Smooth muscle cell (in vitro differentiated cells): ENCODE measurements at regions not wholly inside any gene's neighbourhood (a gene's known extent, or its start where the extent isn't known, plus 50 kb on each side); places are given as distances from the start of the nearest gene placed in this dataset.
"Not testable (repeated sequence)": the region's sequence is repeated elsewhere in the genome, so short reads cannot be mapped to it uniquely, and the experiment has no call there.

Experiments
- DNase-seq: peaks from one replicate; lab custom pipeline; 2025; ENCODE audit not compliant: unreplicated experiment; lab: John Stamatoyannopoulos, UW
- H2AFZ ChIP-seq: fragments of 200-600 bp; sonication (generic); 2 replicates; pipeline ENCODE4 v1.6.0; 2016; ENCODE audit warnings: antibody characterized with exemption, low read depth, mild to moderate bottlenecking
- H3F3A ChIP-seq: fragments of 200-600 bp; sonication (generic); 2 replicates; pipeline ENCODE4 v1.6.0; 2017; ENCODE audit warnings: antibody characterized with exemption, low read depth
- H3K27ac ChIP-seq: fragments of 200-600 bp; sonication (generic); 2 replicates; pipeline ENCODE4 v1.5.1; 2016; ENCODE audit warnings: low read depth, mild to moderate bottlenecking
- H3K27me3 ChIP-seq: fragments of 200-600 bp; sonication (generic); 2 replicates; pipeline ENCODE4 v1.6.1; 2016; ENCODE audit warnings: low read depth, mild to moderate bottlenecking
- H3K36me3 ChIP-seq: fragments of 200-600 bp; sonication (generic); 2 replicates; pipeline ENCODE4 v1.5.1; 2016; ENCODE audit warnings: low read depth
- H3K4me1 ChIP-seq: fragments of 200-600 bp; sonication (generic); 2 replicates; pipeline ENCODE4 v1.5.1; 2016; ENCODE audit warnings: low read depth
- H3K4me2 ChIP-seq: fragments of 200-600 bp; sonication (generic); 2 replicates; pipeline ENCODE4 v1.6.0; 2016; ENCODE audit warnings: mild to moderate bottlenecking
- H3K4me3 ChIP-seq: fragments of 200-600 bp; sonication (generic); 2 replicates; pipeline ENCODE4 v1.5.1; 2016; ENCODE audit warnings: mild to moderate bottlenecking
- H3K79me2 ChIP-seq: fragments of 200-600 bp; sonication (generic); 2 replicates; pipeline ENCODE4 v1.6.0; 2016; ENCODE audit warnings: low read depth, mild to moderate bottlenecking
- H3K9ac ChIP-seq: fragments of 200-600 bp; sonication (generic); 2 replicates; pipeline ENCODE4 v1.6.0; 2016; ENCODE audit warnings: low read depth
- H3K9me3 ChIP-seq: fragments of 200-600 bp; sonication (generic); replicated peaks from 2 replicates; pipeline ENCODE4 v1.5.1; 2016; ENCODE audit warnings: low read depth
- H4K20me1 ChIP-seq: fragments of 200-600 bp; sonication (generic); 2 replicates; pipeline ENCODE4 v1.6.0; 2016; ENCODE audit warnings: low read depth
- WGBS: methylation state at CpG from one replicate; pipeline ENCODE4 v1.1.7; 2016; ENCODE audit warnings: low lambda C conversion rate; 5-methylcytosine and 5-hydroxymethylcytosine counted together
- TF ChIP-seq, protein P1 (sequence below): fragments of 200-600 bp; sonication (generic); IDR thresholded peaks from 2 replicates; pipeline ENCODE4 v1.5.1; 2017; ENCODE audit warnings: borderline replicate concordance, mild to moderate bottlenecking, antibody characterized with exemption; ENCODE audit not compliant: insufficient read depth, poor library complexity, severe bottlenecking

DNA sequence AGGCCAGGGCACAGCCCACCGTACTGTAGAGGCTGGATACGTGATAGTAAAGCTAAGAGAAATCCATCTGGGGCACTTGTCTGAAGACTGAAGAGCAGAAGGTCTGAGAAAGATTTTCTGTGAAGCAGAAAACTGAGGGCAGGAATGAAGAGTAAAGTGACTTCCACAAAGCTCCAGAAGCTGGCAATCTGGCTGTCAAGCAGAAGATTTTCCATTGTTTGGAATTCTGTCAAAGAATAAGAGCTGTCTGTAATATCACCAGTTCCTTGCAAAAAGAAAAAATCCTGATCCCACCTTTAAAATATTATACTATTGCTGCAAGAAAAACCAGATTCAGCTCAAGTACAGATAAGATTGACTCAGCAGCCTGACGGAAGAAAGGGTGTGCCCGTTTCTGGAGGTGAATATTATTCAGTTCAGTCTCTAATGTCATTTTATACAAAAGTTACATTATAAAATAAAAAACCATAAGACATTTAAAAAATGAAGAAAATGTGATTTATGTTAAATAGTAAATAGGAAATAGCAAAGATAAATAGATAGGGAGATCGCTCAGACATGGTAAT lies 550.4 kb upstream of the SGO1 start:
- WGBS, result 77% methylated on average over 5 of the region's 5 CpGs

DNA sequence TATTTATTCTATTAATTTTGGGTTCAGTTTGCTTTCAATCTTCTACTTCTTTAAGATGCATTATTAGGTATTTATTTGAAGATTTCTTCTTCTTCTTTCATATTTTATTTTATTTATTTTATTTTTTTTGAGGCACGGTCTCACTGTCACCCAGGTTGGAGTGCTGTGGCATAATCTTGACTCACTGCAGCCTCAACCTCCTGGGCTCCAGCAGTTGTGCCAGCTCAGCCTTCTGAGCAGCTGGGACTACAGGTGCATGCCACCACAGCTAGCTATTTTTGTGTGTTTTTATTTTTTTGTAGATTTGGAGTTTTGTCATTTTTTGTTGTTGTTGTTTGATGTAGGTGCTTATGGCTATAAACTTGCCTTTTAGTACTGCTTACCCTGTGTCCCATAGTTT lies 543.2 kb upstream of the SGO1 start:
- no peaks in the 10 kb centered on the region for H3K36me3 ChIP-seq
- DNase-seq, result no peak
- H3K27ac ChIP-seq, result no peak overlapping the region
- H3K9me3 ChIP-seq, result no peaks in the 10 kb centered on the region
- H3K4me3 ChIP-seq, result no peak overlapping the region
- no peaks in the 10 kb centered on the region for H3K79me2 ChIP-seq
- TF ChIP-seq, protein P1, sequence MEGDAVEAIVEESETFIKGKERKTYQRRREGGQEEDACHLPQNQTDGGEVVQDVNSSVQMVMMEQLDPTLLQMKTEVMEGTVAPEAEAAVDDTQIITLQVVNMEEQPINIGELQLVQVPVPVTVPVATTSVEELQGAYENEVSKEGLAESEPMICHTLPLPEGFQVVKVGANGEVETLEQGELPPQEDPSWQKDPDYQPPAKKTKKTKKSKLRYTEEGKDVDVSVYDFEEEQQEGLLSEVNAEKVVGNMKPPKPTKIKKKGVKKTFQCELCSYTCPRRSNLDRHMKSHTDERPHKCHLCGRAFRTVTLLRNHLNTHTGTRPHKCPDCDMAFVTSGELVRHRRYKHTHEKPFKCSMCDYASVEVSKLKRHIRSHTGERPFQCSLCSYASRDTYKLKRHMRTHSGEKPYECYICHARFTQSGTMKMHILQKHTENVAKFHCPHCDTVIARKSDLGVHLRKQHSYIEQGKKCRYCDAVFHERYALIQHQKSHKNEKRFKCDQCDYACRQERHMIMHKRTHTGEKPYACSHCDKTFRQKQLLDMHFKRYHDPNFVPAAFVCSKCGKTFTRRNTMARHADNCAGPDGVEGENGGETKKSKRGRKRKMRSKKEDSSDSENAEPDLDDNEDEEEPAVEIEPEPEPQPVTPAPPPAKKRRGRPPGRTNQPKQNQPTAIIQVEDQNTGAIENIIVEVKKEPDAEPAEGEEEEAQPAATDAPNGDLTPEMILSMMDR, result no peak
- no peaks in the 10 kb centered on the region for H3F3A ChIP-seq
- no peak overlapping the region for H2AFZ ChIP-seq
- H3K4me2 ChIP-seq, result no peak overlapping the region
- H3K4me1 ChIP-seq, result no peaks in the 10 kb centered on the region
- H3K9ac ChIP-seq, result no peak overlapping the region
- H4K20me1 ChIP-seq, result no peaks in the 10 kb centered on the region
- no peaks in the 10 kb centered on the region for H3K27me3 ChIP-seq
- WGBS, result 94% methylated on average over 1 of the region's 1 CpG

More for the DNA sequence above, 550.4 kb upstream of the SGO1 start:
- Histone ChIP-seq H4K20me1 (no peaks in the 10 kb centered on the region), H3F3A (no peaks in the 10 kb centered on the region), H3K9ac (no peak overlapping the region), H3K27me3 (no peaks in the 10 kb centered on the region), H3K36me3 (no peaks in the 10 kb centered on the region), H3K4me3 (no peak overlapping the region), H3K4me2 (no peak overlapping the region), H2AFZ (no peak overlapping the region), H3K79me2 (no peaks in the 10 kb centered on the region), H3K4me1 (peaks cover under 1% of the 10 kb centered on the region), H3K27ac (no peak overlapping the region), H3K9me3 (no peaks in the 10 kb centered on the region)
- TF ChIP-seq, protein P1, result no peak
- DNase-seq, result no peak

DNA sequence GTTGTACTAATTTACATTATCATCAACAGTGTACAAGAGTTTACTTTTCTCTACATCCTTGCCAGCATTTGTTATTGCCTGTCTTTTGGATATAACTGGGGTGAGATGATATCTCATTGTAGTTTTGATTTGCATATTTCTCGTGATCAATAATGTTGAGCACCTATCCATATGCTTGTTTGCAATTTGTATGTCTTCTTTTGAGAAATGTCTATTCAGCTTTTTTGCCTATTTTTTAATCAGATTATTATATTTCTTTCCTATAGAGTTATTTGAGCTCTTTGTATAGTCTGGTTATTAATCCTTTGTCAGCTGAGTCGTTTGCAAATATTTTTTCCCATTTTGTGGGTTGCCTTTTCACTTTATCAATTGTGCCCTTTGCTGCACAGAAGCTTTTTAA lies 540.8 kb upstream of the SGO1 start:
- Histone ChIP-seq H3K4me1 (no peaks in the 10 kb centered on the region), H3K4me2 (no peak overlapping the region), H3F3A (no peaks in the 10 kb centered on the region), H4K20me1 (no peaks in the 10 kb centered on the region), H3K4me3 (no peak overlapping the region), H3K9me3 (no peaks in the 10 kb centered on the region), H3K27ac (no peak overlapping the region), H3K79me2 (no peaks in the 10 kb centered on the region), H3K36me3 (no peaks in the 10 kb centered on the region), H3K27me3 (no peaks in the 10 kb centered on the region), H2AFZ (no peak overlapping the region), H3K9ac (no peak overlapping the region)
- 86% methylated on average over 2 of the region's 2 CpGs for WGBS
- TF ChIP-seq, protein P1, result no peak
- DNase-seq, result no peak

DNA sequence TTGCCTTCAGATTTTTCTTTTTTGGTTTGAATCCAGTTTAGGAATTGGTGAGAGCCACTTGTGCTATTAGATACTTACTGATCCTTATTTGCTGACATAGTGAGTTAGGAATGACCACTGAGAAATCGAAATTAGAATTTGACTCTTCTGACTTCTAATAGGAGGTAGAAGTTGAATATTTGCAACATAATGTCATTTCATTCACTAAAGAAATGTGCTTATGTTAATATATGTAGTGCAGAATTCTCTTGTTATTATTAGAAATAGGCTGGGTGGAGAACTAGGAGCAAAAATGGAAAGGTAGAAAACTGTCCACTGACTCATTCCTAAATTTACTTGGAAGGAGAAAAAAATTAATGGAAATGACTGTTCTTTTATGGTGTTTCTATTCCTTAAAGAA lies 538.2 kb upstream of the SGO1 start:
- H2AFZ ChIP-seq, result no peak overlapping the region
- H3K9me3 ChIP-seq, result no peaks in the 10 kb centered on the region
- no peaks in the 10 kb centered on the region for H3F3A ChIP-seq
- no peaks in the 10 kb centered on the region for H3K4me1 ChIP-seq
- H3K27ac ChIP-seq, result no peak overlapping the region
- H4K20me1 ChIP-seq, result no peaks in the 10 kb centered on the region
- no peak overlapping the region for H3K4me2 ChIP-seq
- TF ChIP-seq, protein P1, result no peak
- no peak for DNase-seq
- no peak overlapping the region for H3K9ac ChIP-seq
- H3K4me3 ChIP-seq, result no peak overlapping the region
- H3K36me3 ChIP-seq, result no peaks in the 10 kb centered on the region
- 93% methylated on average over 1 of the region's 1 CpG for WGBS
- no peaks in the 10 kb centered on the region for H3K79me2 ChIP-seq
- no peaks in the 10 kb centered on the region for H3K27me3 ChIP-seq

DNA sequence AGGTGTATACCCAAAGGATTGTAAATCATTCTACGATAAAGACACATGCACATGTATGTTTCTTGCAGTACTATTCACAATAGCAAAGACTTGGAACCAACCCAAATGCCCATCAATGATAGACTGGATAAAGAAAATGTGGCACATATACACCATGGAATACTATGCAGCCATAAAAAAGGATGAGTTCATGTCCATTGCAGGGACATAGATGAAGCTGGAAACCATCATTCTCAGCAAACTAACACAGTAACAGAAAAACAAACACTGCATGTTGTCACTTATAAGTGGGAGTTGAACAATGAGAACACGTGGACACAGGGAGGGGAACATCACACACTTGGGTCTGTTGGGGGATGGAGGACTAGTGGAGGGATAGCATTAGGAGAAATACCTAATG lies 530.4 kb upstream of the SGO1 start:
- H3K79me2 ChIP-seq, H3K9me3 ChIP-seq, H3K4me3 ChIP-seq, H3K27ac ChIP-seq, H3F3A ChIP-seq, H3K4me2 ChIP-seq, H3K4me1 ChIP-seq, H3K27me3 ChIP-seq, DNase-seq, H2AFZ ChIP-seq, H3K9ac ChIP-seq, H3K36me3 ChIP-seq, H4K20me1 ChIP-seq: not testable (repeated sequence)
- WGBS, result 100% methylated on average over 2 of the region's 2 CpGs
